RWPE2 (cell line): ENCODE measurements at regions not wholly inside any gene's neighbourhood (a gene's known extent, or its start where the extent isn't known, plus 50 kb on each side); places are given as distances from the start of the nearest gene placed in this dataset.

Source experiments
- ATAC-seq: fragments of 200-7000 bp; cut with Tn5 transposase; 3 replicates; pipeline ENCODE4 v1.9.1; 2021; ENCODE audit warnings: low read depth
- DNase-seq: peaks from one replicate; pipeline ENCODE4 v3.0.0-alpha.2; 2020; ENCODE audit warnings: low spot score
- H3K27ac ChIP-seq: fragments of 450-650 bp; 2 replicates; pipeline ENCODE4 v1.5.1; 2017; ENCODE audit warnings: mild to moderate bottlenecking; ENCODE audit not compliant: poor library complexity, severe bottlenecking
- H3K27me3 ChIP-seq: fragments of 250-450 bp; sonication (Bioruptor Pico); 2 replicates; pipeline ENCODE4 v1.5.1; 2021; ENCODE audit warnings: mild to moderate bottlenecking, moderate library complexity; ENCODE audit not compliant: insufficient read depth, poor library complexity, severe bottlenecking
- H3K36me3 ChIP-seq: fragments of 250-450 bp; sonication (Bioruptor Pico); 2 replicates; pipeline ENCODE4 v1.5.1; 2020; ENCODE audit warnings: low read depth, mild to moderate bottlenecking, moderate library complexity
- H3K4me1 ChIP-seq: fragments of 250-450 bp; sonication (Bioruptor Pico); 2 replicates; pipeline ENCODE4 v1.5.1; 2021; ENCODE audit warnings: mild to moderate bottlenecking, moderate library complexity; ENCODE audit not compliant: insufficient read depth, poor library complexity, severe bottlenecking
- H3K4me3 ChIP-seq: fragments of 250-450 bp; sonication (Bioruptor Pico); 2 replicates; pipeline ENCODE4 v1.5.1; 2021; ENCODE audit warnings: mild to moderate bottlenecking, moderate library complexity; ENCODE audit not compliant: severe bottlenecking
- H3K9me3 ChIP-seq: fragments of 250-450 bp; sonication (Bioruptor Pico); 2 replicates; pipeline ENCODE4 v1.5.1; 2021; ENCODE audit warnings: mild to moderate bottlenecking, moderate library complexity; ENCODE audit not compliant: severe bottlenecking
- TF ChIP-seq, protein P1 (sequence below): fragments of 450-650 bp; IDR thresholded peaks from one replicate; pipeline ENCODE4 v1.5.1; 2017; ENCODE audit warnings: mild to moderate bottlenecking, moderate library complexity; ENCODE audit not compliant: poor library complexity, severe bottlenecking

DNA sequence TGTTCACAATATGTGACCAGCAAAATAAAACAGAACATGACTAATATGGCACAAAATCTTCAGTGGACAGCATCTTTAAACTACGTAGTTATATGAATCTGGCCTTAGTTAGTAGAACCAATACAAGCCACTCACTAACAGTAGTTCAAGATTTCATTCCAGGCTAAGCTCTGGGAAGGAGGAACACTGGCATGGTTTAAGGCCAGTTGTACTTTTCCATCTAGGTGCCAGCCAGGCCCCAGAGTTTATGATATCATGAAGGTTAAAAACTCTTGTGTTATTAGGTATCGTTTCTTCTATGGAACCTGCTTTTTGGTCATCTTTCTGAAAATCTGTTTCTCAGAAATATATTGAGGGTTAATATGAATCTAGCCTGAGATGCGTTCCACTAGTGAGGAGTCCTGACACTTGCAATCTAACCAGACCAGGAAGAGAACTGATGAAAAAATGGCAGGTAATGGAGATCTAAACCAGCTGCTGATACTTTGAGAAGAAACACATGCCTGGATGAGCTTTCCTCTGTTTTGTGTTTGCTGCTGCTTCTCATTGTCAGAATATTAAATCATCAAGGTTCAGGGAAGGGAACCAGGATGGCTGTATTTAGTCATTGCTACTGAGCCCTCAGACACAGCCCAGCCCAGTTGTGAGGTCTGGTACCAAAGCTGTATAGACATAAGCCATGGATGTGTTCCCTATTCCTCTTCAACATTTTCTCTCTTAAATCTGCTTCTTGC, 182.8 kb upstream of the SETBP1 start:
- no peak for ATAC-seq
- H3K4me3 ChIP-seq: no peak overlapping the region
- no peaks in the 10 kb centered on the region for H3K27me3 ChIP-seq
- no peaks in the 10 kb centered on the region for H3K36me3 ChIP-seq
- DNase-seq: no peak
- no peaks in the 10 kb centered on the region for H3K9me3 ChIP-seq
- H3K27ac ChIP-seq: no peak overlapping the region
- TF ChIP-seq, protein P1, sequence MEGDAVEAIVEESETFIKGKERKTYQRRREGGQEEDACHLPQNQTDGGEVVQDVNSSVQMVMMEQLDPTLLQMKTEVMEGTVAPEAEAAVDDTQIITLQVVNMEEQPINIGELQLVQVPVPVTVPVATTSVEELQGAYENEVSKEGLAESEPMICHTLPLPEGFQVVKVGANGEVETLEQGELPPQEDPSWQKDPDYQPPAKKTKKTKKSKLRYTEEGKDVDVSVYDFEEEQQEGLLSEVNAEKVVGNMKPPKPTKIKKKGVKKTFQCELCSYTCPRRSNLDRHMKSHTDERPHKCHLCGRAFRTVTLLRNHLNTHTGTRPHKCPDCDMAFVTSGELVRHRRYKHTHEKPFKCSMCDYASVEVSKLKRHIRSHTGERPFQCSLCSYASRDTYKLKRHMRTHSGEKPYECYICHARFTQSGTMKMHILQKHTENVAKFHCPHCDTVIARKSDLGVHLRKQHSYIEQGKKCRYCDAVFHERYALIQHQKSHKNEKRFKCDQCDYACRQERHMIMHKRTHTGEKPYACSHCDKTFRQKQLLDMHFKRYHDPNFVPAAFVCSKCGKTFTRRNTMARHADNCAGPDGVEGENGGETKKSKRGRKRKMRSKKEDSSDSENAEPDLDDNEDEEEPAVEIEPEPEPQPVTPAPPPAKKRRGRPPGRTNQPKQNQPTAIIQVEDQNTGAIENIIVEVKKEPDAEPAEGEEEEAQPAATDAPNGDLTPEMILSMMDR: no peak
- H3K4me1 ChIP-seq: no peaks in the 10 kb centered on the region

DNA sequence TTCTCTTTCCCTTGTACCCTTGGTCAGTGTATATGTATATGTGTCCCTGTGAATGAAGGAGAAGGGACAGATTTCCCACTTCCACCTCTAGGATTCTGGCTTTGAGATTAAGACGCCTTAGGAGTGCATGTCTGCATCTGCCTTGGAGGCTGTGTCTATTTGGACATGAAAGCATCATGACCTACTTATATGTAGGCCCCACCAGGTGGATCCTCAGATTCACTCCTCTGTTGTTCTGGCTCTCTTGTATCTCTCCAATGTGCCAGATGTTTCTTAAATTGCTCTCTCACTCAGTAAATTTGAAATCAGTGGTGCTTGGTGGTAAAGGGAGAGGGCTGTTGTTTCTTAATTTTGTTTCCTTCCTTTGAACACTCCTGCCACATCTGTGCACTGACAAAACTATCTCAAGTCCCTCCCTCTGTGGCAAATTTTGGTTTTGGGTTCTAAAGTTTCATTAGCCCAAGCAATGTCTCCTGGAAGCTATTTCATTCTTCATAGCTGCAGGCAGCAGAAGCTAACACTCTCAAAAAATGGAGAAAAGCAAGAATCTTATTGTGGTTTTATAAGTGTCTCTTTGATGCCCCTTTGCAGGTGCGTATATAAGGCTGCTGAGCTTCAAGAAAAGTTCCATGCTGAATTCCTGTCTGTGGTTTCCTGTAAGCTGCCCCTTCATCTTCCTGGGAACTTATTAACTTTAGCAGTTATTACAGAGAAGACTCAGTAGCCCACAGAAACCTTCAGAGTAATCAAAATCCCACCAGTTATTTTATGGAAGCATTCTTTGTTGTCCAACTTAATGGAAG, 179.7 kb upstream of the SETBP1 start:
- DNase-seq (no peak), ATAC-seq (no peak)
- no peaks in the 10 kb centered on the region for H3K36me3 ChIP-seq
- no peaks in the 10 kb centered on the region for H3K4me1 ChIP-seq
- no peak overlapping the region for H3K27ac ChIP-seq
- no peaks in the 10 kb centered on the region for H3K27me3 ChIP-seq
- H3K4me3 ChIP-seq: no peak overlapping the region
- TF ChIP-seq, protein P1: no peak
- H3K9me3 ChIP-seq: no peaks in the 10 kb centered on the region

DNA sequence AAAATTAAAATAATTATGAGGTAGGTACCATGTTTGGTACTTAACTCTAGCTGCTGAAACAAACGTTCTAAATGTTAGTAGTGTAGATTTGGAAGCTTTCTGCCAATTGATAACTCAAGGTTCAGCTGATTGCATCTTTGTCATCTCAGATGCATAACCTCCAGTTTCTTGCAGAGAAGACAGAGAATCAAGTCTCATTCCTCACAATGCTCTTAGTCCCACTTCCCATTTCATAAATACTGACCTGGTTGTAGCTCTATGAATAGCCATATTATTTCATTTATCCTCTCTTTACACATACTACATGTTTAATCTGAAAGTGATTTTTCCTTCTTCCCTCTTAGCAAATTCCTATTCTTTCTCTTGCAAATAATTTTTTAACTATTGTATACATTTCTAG, 178.5 kb upstream of the SETBP1 start:
- H3K9me3 ChIP-seq: no peaks in the 10 kb centered on the region
- TF ChIP-seq, protein P1: no peak
- H3K4me3 ChIP-seq: no peak overlapping the region
- ATAC-seq (no peak), DNase-seq (no peak)
- no peaks in the 10 kb centered on the region for H3K36me3 ChIP-seq
- no peak overlapping the region for H3K27ac ChIP-seq
- no peaks in the 10 kb centered on the region for H3K27me3 ChIP-seq
- no peaks in the 10 kb centered on the region for H3K4me1 ChIP-seq

DNA sequence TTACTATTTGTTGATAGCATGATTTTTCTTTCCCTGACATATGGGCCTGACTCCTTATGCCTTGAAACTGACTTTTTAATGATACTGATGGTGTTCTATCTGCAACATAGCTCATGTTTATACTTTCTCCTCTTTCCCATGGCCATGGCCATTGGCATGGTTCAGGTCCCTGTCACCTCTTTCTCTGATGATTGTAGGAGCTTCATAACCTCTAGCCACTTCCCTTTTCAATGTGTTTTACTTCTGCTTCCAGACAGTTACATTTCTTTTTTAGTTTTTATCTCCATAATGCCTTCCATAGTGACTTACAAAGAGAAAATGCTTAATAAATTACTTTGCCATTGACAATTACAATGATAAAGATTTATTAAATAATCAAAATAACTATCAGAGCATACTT, 177.9 kb upstream of the SETBP1 start:
- Histone ChIP-seq H3K4me1 (no peaks in the 10 kb centered on the region), H3K27ac (no peak overlapping the region), H3K4me3 (no peak overlapping the region), H3K9me3 (no peaks in the 10 kb centered on the region), H3K36me3 (no peaks in the 10 kb centered on the region), H3K27me3 (no peaks in the 10 kb centered on the region)
- TF ChIP-seq, protein P1: no peak
- DNase-seq (no peak), ATAC-seq (no peak)

DNA sequence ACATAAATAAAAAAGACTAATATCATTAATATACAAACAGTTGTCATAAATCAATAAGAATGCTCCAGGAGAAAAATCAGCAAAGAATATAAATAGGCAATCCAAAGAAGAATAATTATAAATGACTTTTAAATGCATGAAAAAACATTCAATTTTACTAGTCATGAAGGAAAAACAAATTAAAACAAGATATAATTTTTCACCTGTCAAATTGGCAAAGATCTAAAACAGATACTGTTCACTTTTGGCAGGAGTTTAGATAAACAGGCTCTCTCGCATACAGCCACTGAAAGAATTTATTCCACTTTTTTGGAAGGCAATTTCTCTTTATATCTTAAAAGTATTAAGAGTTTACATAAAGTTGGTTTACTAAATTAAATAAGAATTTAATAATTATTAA, 176.8 kb upstream of the SETBP1 start:
- H3K36me3 ChIP-seq: no peaks in the 10 kb centered on the region
- ATAC-seq (no peak), DNase-seq (no peak)
- TF ChIP-seq, protein P1: no peak
- no peaks in the 10 kb centered on the region for H3K27me3 ChIP-seq
- no peaks in the 10 kb centered on the region for H3K9me3 ChIP-seq
- no peak overlapping the region for H3K27ac ChIP-seq
- H3K4me3 ChIP-seq: no peak overlapping the region
- H3K4me1 ChIP-seq: no peaks in the 10 kb centered on the region
